ENCODE measurements at regions not wholly inside any gene's neighbourhood (a gene's known extent, or its start where the extent isn't known, plus 50 kb on each side); places are given as distances from the start of the nearest gene placed in this dataset.

- no peak for DNase-seq (ENCODE audit: low spot score)
Observed at GRCh38 chr11:110921742-110922521, 209.7 kb upstream of the ARHGAP20 start.

- DNase-seq (ENCODE audit: low spot score) = no peak
Observed at GRCh38 chr11:110919241-110919922, 207.1 kb upstream of the ARHGAP20 start.

GRCh38 chr11:110918351-110918750 is 206.1 kb upstream of the ARHGAP20 start:
- no peak for DNase-seq (ENCODE audit: low spot score)

- DNase-seq (ENCODE audit: low spot score) = no peak
Observed at GRCh38 chr11:110912437-110912836, 200.2 kb upstream of the ARHGAP20 start.

- no peak for DNase-seq (ENCODE audit: low spot score)
Observed at GRCh38 chr11:110910384-110910783, 198.1 kb upstream of the ARHGAP20 start.

GRCh38 chr11:110909336-110909735 is 197.1 kb upstream of the ARHGAP20 start:
- no peak for DNase-seq (ENCODE audit: low spot score)

GRCh38 chr11:110908401-110909105 is 196.3 kb upstream of the ARHGAP20 start:
- DNase-seq (ENCODE audit: low spot score) = no peak

- DNase-seq (ENCODE audit: low spot score) = no peak
Observed at GRCh38 chr11:110907629-110908028, 195.4 kb upstream of the ARHGAP20 start.

- DNase-seq (ENCODE audit: low spot score) = no peak
Observed at GRCh38 chr11:110903830-110904229, 191.6 kb upstream of the ARHGAP20 start.

GRCh38 chr11:110903378-110903777 is 191.1 kb upstream of the ARHGAP20 start:
- no peak for DNase-seq (ENCODE audit: low spot score)

- DNase-seq (ENCODE audit: low spot score) = no peak
Observed at GRCh38 chr11:110901441-110901840, 189.2 kb upstream of the ARHGAP20 start.

- no peak for DNase-seq (ENCODE audit: low spot score)
Observed at GRCh38 chr11:110900426-110900825, 188.2 kb upstream of the ARHGAP20 start.

- DNase-seq (ENCODE audit: low spot score) = no peak
Observed at GRCh38 chr11:110897035-110897434, 184.8 kb upstream of the ARHGAP20 start.

GRCh38 chr11:110896358-110896757 is 184.1 kb upstream of the ARHGAP20 start:
- no peak for DNase-seq (ENCODE audit: low spot score)

GRCh38 chr11:110894224-110894623 is 182.0 kb upstream of the ARHGAP20 start:
- no peak for DNase-seq (ENCODE audit: low spot score)

GRCh38 chr11:110892741-110893285 is 180.6 kb upstream of the ARHGAP20 start:
- no peak for DNase-seq (ENCODE audit: low spot score)

GRCh38 chr11:110891411-110891810 is 179.2 kb upstream of the ARHGAP20 start:
- no peak for DNase-seq (ENCODE audit: low spot score)

GRCh38 chr11:110890995-110891394 is 178.8 kb upstream of the ARHGAP20 start:
- no peak for DNase-seq (ENCODE audit: low spot score)

- DNase-seq (ENCODE audit: low spot score) = no peak
Observed at GRCh38 chr11:110886288-110886970, 174.2 kb upstream of the ARHGAP20 start.

GRCh38 chr11:110883256-110883655 is 171.0 kb upstream of the ARHGAP20 start:
- no peak for DNase-seq (ENCODE audit: low spot score)

- no peak for DNase-seq (ENCODE audit: low spot score)
Observed at GRCh38 chr11:110878513-110878912, 166.3 kb upstream of the ARHGAP20 start.

GRCh38 chr11:110874437-110875030 is 162.3 kb upstream of the ARHGAP20 start:
- DNase-seq (ENCODE audit: low spot score) = no peak

Data from HuH-7 (cell line).